ENCODE measurements at regions not wholly inside any gene's neighbourhood (a gene's known extent, or its start where the extent isn't known, plus 50 kb on each side); places are given as distances from the start of the nearest gene placed in this dataset.

DNA sequence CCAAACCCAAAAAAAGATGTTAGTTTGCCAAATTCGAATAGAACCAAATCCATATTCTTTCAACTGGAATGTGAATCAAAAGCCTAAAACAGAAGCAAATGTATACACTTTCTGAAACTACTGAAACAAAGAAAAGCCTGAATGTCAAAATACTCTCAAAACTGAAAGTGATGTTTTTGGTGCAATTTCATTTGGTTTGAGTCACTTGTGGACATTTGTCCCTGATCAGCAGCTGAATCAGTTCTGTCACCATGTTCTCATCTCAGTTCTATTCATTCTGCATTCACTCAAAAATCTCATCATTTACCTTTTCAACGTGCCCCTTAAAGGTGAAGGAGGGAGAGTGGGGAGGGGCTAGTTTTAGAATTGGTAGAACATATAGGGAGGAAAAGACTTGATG lies 266.8 kb downstream of the ABHD5 start:
- no peak for DNase-seq
- Histone ChIP-seq H3K9me3 (ENCODE audit: control insufficient read depth, low read length) (no peaks in the 10 kb centered on the region), H3K27ac (ENCODE audit: insufficient read depth, low read length, poor library complexity, severe bottlenecking) (no peak overlapping the region), H3K4me3 (ENCODE audit: insufficient read depth, low read depth, low read length, poor library complexity, severe bottlenecking) (no peak overlapping the region), H3K36me3 (ENCODE audit: control insufficient read depth, insufficient read depth, low read length) (no peaks in the 10 kb centered on the region), H3K4me1 (ENCODE audit: control insufficient read depth, insufficient read depth, low read length, poor library complexity, severe bottlenecking) (no peaks in the 10 kb centered on the region), H3K27me3 (replicated peaks; ENCODE audit: control insufficient read depth, insufficient read depth, low read length, poor library complexity, severe bottlenecking) (no peaks in the 10 kb centered on the region)

DNA sequence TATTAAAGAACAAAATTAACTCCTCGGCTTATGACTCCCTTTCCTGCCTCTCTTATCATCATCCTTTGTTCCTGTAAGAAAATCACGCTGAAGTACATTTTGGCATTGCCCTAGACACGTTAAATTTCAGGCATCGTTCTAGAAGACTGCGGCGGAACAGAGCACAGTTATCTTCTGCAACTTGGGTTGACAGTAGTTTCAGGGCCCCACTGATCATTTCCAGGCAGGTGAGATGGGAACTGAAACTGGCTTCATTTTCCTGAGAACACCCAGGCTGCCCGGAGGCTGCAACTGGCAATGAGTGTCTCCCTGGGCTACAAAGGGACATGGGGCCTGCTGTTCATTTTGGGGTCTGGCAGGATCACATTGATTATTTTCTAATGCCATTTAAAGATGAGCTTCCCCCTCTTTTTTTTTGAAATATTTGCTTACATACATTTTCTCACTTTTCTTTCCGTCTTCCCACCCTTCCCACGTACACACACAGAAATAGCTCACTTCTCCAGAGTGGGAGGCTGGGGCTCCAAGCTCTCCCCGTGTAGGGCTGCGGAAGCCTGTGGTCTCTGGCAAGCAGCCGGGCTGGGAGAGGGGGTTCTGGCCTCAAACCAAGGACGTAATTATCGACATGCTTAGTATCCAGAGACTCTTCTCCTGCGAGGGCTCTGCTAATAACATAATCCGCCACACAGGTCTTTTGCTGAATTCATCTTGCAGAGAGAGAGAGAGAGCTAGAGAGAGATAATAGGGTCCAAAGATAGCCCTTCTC lies 267.4 kb downstream of the ABHD5 start:
- Histone ChIP-seq H3K36me3 (ENCODE audit: control insufficient read depth, insufficient read depth, low read length) (no peaks in the 10 kb centered on the region), H3K4me1 (ENCODE audit: control insufficient read depth, insufficient read depth, low read length, poor library complexity, severe bottlenecking) (no peaks in the 10 kb centered on the region), H3K9me3 (ENCODE audit: control insufficient read depth, low read length) (no peaks in the 10 kb centered on the region), H3K27me3 (replicated peaks; ENCODE audit: control insufficient read depth, insufficient read depth, low read length, poor library complexity, severe bottlenecking) (no peaks in the 10 kb centered on the region), H3K27ac (ENCODE audit: insufficient read depth, low read length, poor library complexity, severe bottlenecking) (no peak overlapping the region), H3K4me3 (ENCODE audit: insufficient read depth, low read depth, low read length, poor library complexity, severe bottlenecking) (no peak overlapping the region)
- no peak for DNase-seq

DNA sequence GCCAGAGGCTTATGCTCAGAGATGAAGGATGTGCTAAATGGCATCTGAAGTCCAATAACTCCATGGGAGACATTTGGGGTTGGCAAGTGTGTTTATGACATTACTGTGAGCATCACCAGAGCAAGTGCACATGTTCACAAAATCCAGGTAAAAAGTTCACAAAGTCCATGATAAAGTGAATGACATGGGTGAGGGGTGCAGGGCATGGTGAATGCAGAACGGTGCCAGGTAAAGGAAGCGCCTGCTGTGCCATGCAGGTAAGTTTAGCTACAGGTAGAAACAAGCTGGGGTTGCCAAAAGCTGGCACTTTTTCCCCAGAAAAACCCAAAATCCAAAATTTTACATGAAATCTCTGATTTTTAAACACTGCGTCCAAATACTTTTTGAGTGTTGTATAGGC lies 268.2 kb downstream of the ABHD5 start:
- H3K27ac ChIP-seq (ENCODE audit: insufficient read depth, low read length, poor library complexity, severe bottlenecking): no peak overlapping the region
- H3K36me3 ChIP-seq (ENCODE audit: control insufficient read depth, insufficient read depth, low read length): no peaks in the 10 kb centered on the region
- H3K4me3 ChIP-seq (ENCODE audit: insufficient read depth, low read depth, low read length, poor library complexity, severe bottlenecking): no peak overlapping the region
- no peaks in the 10 kb centered on the region for H3K4me1 ChIP-seq (ENCODE audit: control insufficient read depth, insufficient read depth, low read length, poor library complexity, severe bottlenecking)
- H3K27me3 ChIP-seq (replicated peaks; ENCODE audit: control insufficient read depth, insufficient read depth, low read length, poor library complexity, severe bottlenecking): no peaks in the 10 kb centered on the region
- H3K9me3 ChIP-seq (ENCODE audit: control insufficient read depth, low read length): no peaks in the 10 kb centered on the region
- DNase-seq: no peak

DNA sequence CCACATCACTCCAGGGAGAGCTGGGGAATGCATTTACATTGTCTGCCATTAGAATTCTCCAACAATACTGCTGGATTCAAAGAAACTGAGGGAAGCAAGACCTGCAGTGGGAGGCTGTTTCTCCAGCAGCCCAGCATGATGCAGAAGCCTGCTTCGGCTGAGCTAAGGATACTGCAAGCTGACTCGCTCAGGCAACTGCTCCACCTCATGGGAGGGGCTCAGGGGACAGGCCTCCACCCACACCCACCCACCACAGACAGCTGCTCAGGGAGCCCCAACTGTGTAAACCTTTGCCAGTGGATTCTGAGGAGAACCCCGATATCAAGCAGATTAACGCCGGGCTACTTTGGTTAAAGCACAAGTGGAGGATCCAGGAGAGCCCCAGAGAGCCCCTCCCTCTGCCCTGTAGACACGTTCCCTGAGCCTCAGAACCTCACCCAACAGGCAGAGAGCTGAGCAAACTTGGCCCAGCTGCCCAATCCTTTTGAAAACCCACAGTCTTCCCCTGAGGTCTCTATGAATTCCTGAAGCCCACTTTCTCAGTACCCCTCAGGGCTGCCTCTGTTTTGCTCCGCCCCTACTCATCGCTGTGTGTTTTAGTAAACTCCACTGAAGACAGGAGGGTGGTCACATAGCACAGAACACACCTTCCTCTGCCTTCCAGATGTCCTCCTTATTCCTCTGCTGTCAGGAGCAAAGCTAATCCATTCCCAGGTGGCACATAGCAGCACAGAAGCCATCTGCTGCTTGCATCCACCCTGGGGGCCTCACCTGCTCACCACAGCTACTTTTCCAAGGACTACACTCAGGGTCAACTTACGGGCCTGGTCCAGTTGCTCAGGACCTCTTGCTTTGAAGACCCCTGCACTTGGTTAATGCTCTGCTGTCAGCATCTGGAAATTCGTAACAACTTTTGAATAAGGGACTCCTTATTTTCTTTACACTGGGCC lies 269.0 kb downstream of the ABHD5 start:
- Histone ChIP-seq H3K27ac (ENCODE audit: insufficient read depth, low read length, poor library complexity, severe bottlenecking) (no peak overlapping the region), H3K4me3 (ENCODE audit: insufficient read depth, low read depth, low read length, poor library complexity, severe bottlenecking) (no peak overlapping the region), H3K9me3 (ENCODE audit: control insufficient read depth, low read length) (no peaks in the 10 kb centered on the region), H3K4me1 (ENCODE audit: control insufficient read depth, insufficient read depth, low read length, poor library complexity, severe bottlenecking) (no peaks in the 10 kb centered on the region), H3K27me3 (replicated peaks; ENCODE audit: control insufficient read depth, insufficient read depth, low read length, poor library complexity, severe bottlenecking) (no peaks in the 10 kb centered on the region), H3K36me3 (ENCODE audit: control insufficient read depth, insufficient read depth, low read length) (no peaks in the 10 kb centered on the region)
- no peak for DNase-seq

DNA sequence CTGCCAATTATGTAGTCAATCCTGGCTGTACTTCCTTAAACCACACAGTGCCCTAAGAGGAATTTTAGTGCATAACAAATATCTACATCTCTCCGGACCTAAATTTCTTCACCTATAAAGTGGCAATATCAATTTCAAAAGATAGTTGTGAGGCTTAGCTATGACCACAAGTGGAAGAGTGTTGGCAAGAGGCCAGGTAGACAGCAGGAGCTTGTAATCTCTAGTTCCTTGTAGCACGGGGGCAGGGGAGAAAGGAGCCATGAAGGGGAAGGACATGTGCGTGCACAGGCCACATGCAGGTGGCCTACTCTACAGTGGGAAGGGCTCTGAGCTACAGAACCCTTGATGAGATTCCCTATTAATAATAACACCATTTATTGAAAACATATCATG lies 269.7 kb downstream of the ABHD5 start:
- Histone ChIP-seq H3K9me3 (ENCODE audit: control insufficient read depth, low read length) (no peaks in the 10 kb centered on the region), H3K27ac (ENCODE audit: insufficient read depth, low read length, poor library complexity, severe bottlenecking) (no peak overlapping the region), H3K4me3 (ENCODE audit: insufficient read depth, low read depth, low read length, poor library complexity, severe bottlenecking) (no peak overlapping the region), H3K4me1 (ENCODE audit: control insufficient read depth, insufficient read depth, low read length, poor library complexity, severe bottlenecking) (no peaks in the 10 kb centered on the region), H3K36me3 (ENCODE audit: control insufficient read depth, insufficient read depth, low read length) (no peaks in the 10 kb centered on the region), H3K27me3 (replicated peaks; ENCODE audit: control insufficient read depth, insufficient read depth, low read length, poor library complexity, severe bottlenecking) (peaks cover 3% of the 10 kb centered on the region)
- no peak for DNase-seq

DNA sequence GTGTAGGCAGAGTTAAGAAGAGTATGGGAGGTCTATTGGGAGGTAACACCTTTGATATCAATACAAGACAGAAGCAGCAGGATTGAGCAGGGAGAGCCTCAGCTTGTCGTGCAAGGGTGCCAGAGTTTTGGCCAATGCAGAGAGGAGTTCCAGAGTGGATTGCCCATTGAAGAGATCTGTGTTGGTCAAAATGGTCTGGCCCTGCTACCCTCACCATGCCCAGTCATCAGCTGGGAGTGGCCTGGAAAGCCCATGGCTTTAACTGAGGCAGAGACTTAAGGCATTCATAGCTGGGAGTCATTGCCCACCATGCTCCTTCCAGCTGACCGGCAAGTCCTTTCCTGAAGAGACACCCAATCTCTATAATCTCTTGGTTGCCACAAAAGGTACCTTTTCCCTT lies 271.3 kb downstream of the ABHD5 start:
- Histone ChIP-seq H3K36me3 (ENCODE audit: control insufficient read depth, insufficient read depth, low read length) (no peaks in the 10 kb centered on the region), H3K9me3 (ENCODE audit: control insufficient read depth, low read length) (no peaks in the 10 kb centered on the region), H3K27ac (ENCODE audit: insufficient read depth, low read length, poor library complexity, severe bottlenecking) (no peak overlapping the region), H3K4me1 (ENCODE audit: control insufficient read depth, insufficient read depth, low read length, poor library complexity, severe bottlenecking) (no peaks in the 10 kb centered on the region), H3K27me3 (replicated peaks; ENCODE audit: control insufficient read depth, insufficient read depth, low read length, poor library complexity, severe bottlenecking) (peaks cover 3% of the 10 kb centered on the region), H3K4me3 (ENCODE audit: insufficient read depth, low read depth, low read length, poor library complexity, severe bottlenecking) (no peak overlapping the region)
- no peak for DNase-seq

DNA sequence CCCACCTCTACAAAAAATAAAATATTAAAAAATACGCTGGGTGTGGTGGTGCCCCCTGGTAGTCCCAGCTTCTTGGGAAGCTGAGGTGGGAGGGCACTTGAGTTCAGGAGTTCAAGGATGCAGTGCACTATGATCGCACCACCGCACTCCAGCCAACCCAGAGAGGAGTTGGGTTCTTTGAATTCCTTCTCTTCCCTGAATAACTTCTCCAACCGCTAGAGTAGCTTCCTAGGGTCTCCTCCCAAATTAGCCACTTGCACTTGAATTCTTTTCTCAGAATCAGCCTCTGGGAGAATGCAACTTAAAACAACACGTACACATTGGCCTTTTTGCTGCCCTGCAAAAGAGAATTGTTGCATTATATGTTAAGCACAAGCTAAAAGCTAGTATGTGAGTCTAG lies 272.5 kb downstream of the ABHD5 start:
- no peaks in the 10 kb centered on the region for H3K4me1 ChIP-seq (ENCODE audit: control insufficient read depth, insufficient read depth, low read length, poor library complexity, severe bottlenecking)
- no peak overlapping the region for H3K27ac ChIP-seq (ENCODE audit: insufficient read depth, low read length, poor library complexity, severe bottlenecking)
- H3K27me3 ChIP-seq (replicated peaks; ENCODE audit: control insufficient read depth, insufficient read depth, low read length, poor library complexity, severe bottlenecking): peaks cover 3% of the 10 kb centered on the region
- H3K36me3 ChIP-seq (ENCODE audit: control insufficient read depth, insufficient read depth, low read length): no peaks in the 10 kb centered on the region
- H3K9me3 ChIP-seq (ENCODE audit: control insufficient read depth, low read length): no peaks in the 10 kb centered on the region
- DNase-seq: no peak
- no peak overlapping the region for H3K4me3 ChIP-seq (ENCODE audit: insufficient read depth, low read depth, low read length, poor library complexity, severe bottlenecking)

DNA sequence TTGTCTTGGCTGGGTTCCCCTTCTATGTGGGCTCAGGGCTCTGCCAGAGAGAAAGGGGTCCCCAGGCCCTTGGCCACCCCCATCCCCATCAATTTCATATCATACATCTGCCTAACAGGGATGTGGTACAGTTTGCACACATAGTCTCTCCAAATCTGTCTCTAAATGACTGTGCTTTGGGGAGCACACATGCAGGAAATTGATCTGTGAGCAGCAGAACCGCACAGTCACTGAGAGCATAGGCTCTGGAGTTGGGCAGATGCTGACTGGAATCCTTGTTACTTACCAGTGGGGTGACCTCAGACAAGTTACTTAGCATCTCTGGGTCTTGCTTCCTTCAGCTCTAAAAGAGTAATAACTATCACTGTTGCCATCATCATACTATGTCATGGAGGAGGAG lies 273.9 kb downstream of the ABHD5 start:
- no peaks in the 10 kb centered on the region for H3K36me3 ChIP-seq (ENCODE audit: control insufficient read depth, insufficient read depth, low read length)
- H3K4me3 ChIP-seq (ENCODE audit: insufficient read depth, low read depth, low read length, poor library complexity, severe bottlenecking): no peak overlapping the region
- peaks cover 3% of the 10 kb centered on the region for H3K27me3 ChIP-seq (replicated peaks; ENCODE audit: control insufficient read depth, insufficient read depth, low read length, poor library complexity, severe bottlenecking)
- H3K27ac ChIP-seq (ENCODE audit: insufficient read depth, low read length, poor library complexity, severe bottlenecking): no peak overlapping the region
- no peak for DNase-seq
- no peaks in the 10 kb centered on the region for H3K4me1 ChIP-seq (ENCODE audit: control insufficient read depth, insufficient read depth, low read length, poor library complexity, severe bottlenecking)
- H3K9me3 ChIP-seq (ENCODE audit: control insufficient read depth, low read length): no peaks in the 10 kb centered on the region

DNA sequence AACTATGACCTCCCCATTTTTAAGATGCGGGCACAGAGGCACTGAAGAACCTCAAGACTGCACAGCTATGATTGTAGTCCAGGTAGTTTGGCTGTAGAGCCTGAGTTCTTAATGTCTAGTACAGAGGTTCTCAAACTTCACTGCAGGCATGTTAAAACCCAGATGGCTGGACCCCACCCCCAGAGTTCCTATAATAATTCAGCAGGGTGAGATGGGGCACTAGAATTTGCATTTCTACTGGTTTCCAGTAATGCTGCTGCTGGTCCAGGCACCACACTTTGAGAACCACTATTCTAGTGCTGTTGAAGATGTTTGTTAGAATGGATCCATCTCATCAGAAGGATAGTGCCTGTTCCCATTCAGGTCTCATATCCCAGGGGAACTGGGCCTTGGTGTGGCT lies 274.9 kb downstream of the ABHD5 start:
- Histone ChIP-seq H3K9me3 (ENCODE audit: control insufficient read depth, low read length) (no peaks in the 10 kb centered on the region), H3K36me3 (ENCODE audit: control insufficient read depth, insufficient read depth, low read length) (no peaks in the 10 kb centered on the region), H3K27ac (ENCODE audit: insufficient read depth, low read length, poor library complexity, severe bottlenecking) (no peak overlapping the region), H3K4me3 (ENCODE audit: insufficient read depth, low read depth, low read length, poor library complexity, severe bottlenecking) (no peak overlapping the region), H3K4me1 (ENCODE audit: control insufficient read depth, insufficient read depth, low read length, poor library complexity, severe bottlenecking) (no peaks in the 10 kb centered on the region), H3K27me3 (replicated peaks; ENCODE audit: control insufficient read depth, insufficient read depth, low read length, poor library complexity, severe bottlenecking) (peaks cover 3% of the 10 kb centered on the region)
- no peak for DNase-seq

DNA sequence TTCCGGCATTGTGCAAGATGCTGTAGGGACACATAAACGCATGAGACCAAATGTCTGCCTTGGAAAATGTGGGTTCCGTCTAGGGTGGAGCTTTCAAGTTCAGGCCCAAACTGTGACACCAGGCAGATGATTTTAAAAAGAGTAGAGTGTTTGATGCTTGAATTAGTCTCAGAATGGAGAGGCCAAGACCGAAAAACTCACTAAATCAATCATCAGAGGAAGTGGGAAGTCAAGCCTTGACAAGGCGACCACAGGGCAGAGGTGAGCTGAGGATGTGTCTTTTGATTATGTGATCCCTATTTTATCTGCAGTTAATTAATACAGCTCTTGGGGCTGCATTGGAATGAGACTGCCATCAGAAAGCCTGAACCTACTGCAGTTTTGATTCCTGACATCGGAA lies 275.4 kb downstream of the ABHD5 start:
- Histone ChIP-seq H3K4me1 (ENCODE audit: control insufficient read depth, insufficient read depth, low read length, poor library complexity, severe bottlenecking) (no peaks in the 10 kb centered on the region), H3K36me3 (ENCODE audit: control insufficient read depth, insufficient read depth, low read length) (no peaks in the 10 kb centered on the region), H3K27me3 (replicated peaks; ENCODE audit: control insufficient read depth, insufficient read depth, low read length, poor library complexity, severe bottlenecking) (peaks cover 3% of the 10 kb centered on the region), H3K9me3 (ENCODE audit: control insufficient read depth, low read length) (no peaks in the 10 kb centered on the region), H3K27ac (ENCODE audit: insufficient read depth, low read length, poor library complexity, severe bottlenecking) (no peak overlapping the region), H3K4me3 (ENCODE audit: insufficient read depth, low read depth, low read length, poor library complexity, severe bottlenecking) (no peak overlapping the region)
- no peak for DNase-seq
